CD4-positive, alpha-beta memory T cell (primary cell): ENCODE measurements at regions not wholly inside any gene's neighbourhood (a gene's known extent, or its start where the extent isn't known, plus 50 kb on each side); places are given as distances from the start of the nearest gene placed in this dataset.
A peak's percentile ranks its signal among the peaks of the same experiment; 100 is the strongest.
"Not testable (repeated sequence)": the region's sequence is repeated elsewhere in the genome, so short reads cannot be mapped to it uniquely, and the experiment has no call there.

Source experiments
- CTCF ChIA-PET: fragments of 350-600 bp; sonication (Branson Sonifier 250); formaldehyde crosslinking; loops from one replicate; lab custom pipeline; 2021; ENCODE audit warnings: inconsistent platforms; ENCODE audit not compliant: partially characterized antibody; lab: Charles Lee
- POLR2A ChIA-PET: fragments of 350-600 bp; sonication (Branson Sonifier 250); formaldehyde crosslinking; loops from one replicate; lab custom pipeline; 2021; ENCODE audit not compliant: partially characterized antibody; lab: Charles Lee
- DNase-seq, 5 donors: peaks; one replicate each; pipeline versions ENCODE4 v3.0.0 to v3.0.0-alpha.2; 2020 to 2022; ENCODE audit warnings: mixed read lengths in 1 of 5
- H3K27ac ChIP-seq: one replicate; pipeline ENCODE4 v1.7.0; 2013; ENCODE audit warnings: low read depth, low read length
- H3K27me3 ChIP-seq: 2 replicates; pipeline ENCODE4 v1.7.0; 2013; ENCODE audit warnings: mild to moderate bottlenecking, low read length, moderate library complexity; ENCODE audit not compliant: insufficient read depth
- H3K36me3 ChIP-seq: 2 replicates; pipeline ENCODE4 v1.7.0; 2013; ENCODE audit warnings: mild to moderate bottlenecking, low read length, moderate library complexity; ENCODE audit not compliant: insufficient read depth
- H3K4me1 ChIP-seq: 2 replicates; pipeline ENCODE4 v1.7.0; 2013; ENCODE audit warnings: mild to moderate bottlenecking, low read length, moderate library complexity; ENCODE audit not compliant: insufficient read depth
- H3K4me3 ChIP-seq, 2 donors: one replicate each; pipeline ENCODE4 v1.7.0; 2013; ENCODE audit warnings: low read length in 2 of 2, mild to moderate bottlenecking in 1 of 2
- H3K9me3 ChIP-seq, 2 donors: one replicate each; pipeline ENCODE4 v1.7.0; 2013; ENCODE audit warnings: low read length in 2 of 2, control low read depth in 1 of 2; ENCODE audit not compliant: control insufficient read depth in 1 of 2
- H3K27ac Mint-ChIP-seq, 7 donors: one replicate each; pipeline ENCODE4 v1.8.0; 2020 to 2021; ENCODE audit warnings: mixed read lengths in 7 of 7, mild to moderate bottlenecking in 6 of 7, inconsistent platforms in 3 of 7, moderate library complexity in 3 of 7
- H3K27me3 Mint-ChIP-seq, 2 donors: one replicate each; pipeline ENCODE4 v1.8.0; 2020 to 2021; ENCODE audit warnings: mixed read lengths in 2 of 2
- H3K36me3 Mint-ChIP-seq, 2 donors: one replicate each; pipeline ENCODE4 v1.8.0; 2020 to 2021; ENCODE audit warnings: mixed read lengths in 2 of 2, inconsistent platforms in 1 of 2, mild to moderate bottlenecking in 1 of 2
- H3K4me1 Mint-ChIP-seq, 4 donors: one replicate each; pipeline ENCODE4 v1.8.0; 2020 to 2021; ENCODE audit warnings: mixed read lengths in 4 of 4, mild to moderate bottlenecking in 1 of 4
- H3K4me3 Mint-ChIP-seq, 8 donors: one replicate each; pipeline ENCODE4 v1.8.0; 2020 to 2021; ENCODE audit warnings: mixed read lengths in 8 of 8, mild to moderate bottlenecking in 7 of 8, moderate library complexity in 6 of 8, inconsistent platforms in 3 of 8
- H3K9me3 Mint-ChIP-seq, 8 donors: one replicate each; pipeline ENCODE4 v1.8.0; 2020 to 2021; ENCODE audit warnings: mixed read lengths in 8 of 8, mild to moderate bottlenecking in 5 of 8, inconsistent platforms in 3 of 8, moderate library complexity in 1 of 8
- intact Hi-C: fragments of 100-400 bp; cut with micrococcal nuclease; formaldehyde crosslinking; loops from one replicate; pipeline ENCODE4 v1.15.1; 2023

- POLR2A ChIA-PET, result no interaction called here
- Histone ChIP-seq H3K36me3 (no peaks in the 10 kb centered on the region), H3K27me3 (no peaks in the 10 kb centered on the region), H3K27ac (no peak overlapping the region), H3K9me3 (no peaks in the 10 kb centered on the region), H3K4me1 (peaks cover 7% of the 10 kb centered on the region), H3K4me3 (no peak overlapping the region)
- Mint-ChIP-seq H3K4me1 (peaks cover 4 to 13% (median 6%) of the 10 kb centered on the region in 4 donors), H3K27me3 (peaks cover 2 to 3% of the 10 kb centered on the region in 2 donors), H3K27ac (no peak overlapping the region), H3K36me3 (no peaks in the 10 kb centered on the region), H3K9me3 (no peaks in the 10 kb centered on the region), H3K4me3 (no peak overlapping the region)
- intact Hi-C loops, result no loop called here
- CTCF ChIA-PET, result interaction anchor here (0.7 to 7.4 kb wide), 9 partner anchors 26 to 365 kb away, joined by 3 to 80 read pairs (median 4); no protein-coding TSS in a partner anchor
- no peak for DNase-seq
Measured at GRCh38 chr13:110820322-110820721, 94.5 kb downstream of the ANKRD10 start.

GRCh38 chr13:110821837-110822668 lies 92.8 kb downstream of the ANKRD10 start:
- H3K4me3 ChIP-seq, H3K4me1 ChIP-seq, H3K27me3 Mint-ChIP-seq, H3K27me3 ChIP-seq, H3K27ac ChIP-seq, H3K9me3 ChIP-seq, H3K36me3 Mint-ChIP-seq, intact Hi-C loops, H3K9me3 Mint-ChIP-seq, H3K36me3 ChIP-seq: not testable (repeated sequence)
- peaks cover 4 to 13% (median 6%) of the 10 kb centered on the region in 4 donors for H3K4me1 Mint-ChIP-seq
- ChIA-PET POLR2A (interaction anchor here (0.7 to 1.0 kb wide), 3 partner anchors 22 to 117 kb away, joined by 3 to 9 read pairs (median 3); no protein-coding TSS in a partner anchor), CTCF (interaction anchor here (0.7 to 2.6 kb wide), 8 partner anchors 87 to 366 kb away, joined by 3 to 11 read pairs (median 4); partner anchors contain the start of gene ANKRD10)
- DNase-seq, result peak in 1 of 5 donors; percentile 19
- peak overlapping the region in 5 of 7 donors; percentile 26 to 86 (median 37) for H3K27ac Mint-ChIP-seq
- H3K4me3 Mint-ChIP-seq, result peak overlapping the region in 7 of 8 donors; percentile 57 to 85 (median 74)

GRCh38 chr13:110822669-110822945 lies 92.3 kb downstream of the ANKRD10 start:
- ChIA-PET CTCF (interaction anchor here (0.6 to 2.6 kb wide), 6 partner anchors 84 to 229 kb away, joined by 3 to 11 read pairs (median 6); partner anchors contain the start of gene ANKRD10), POLR2A (interaction anchor here (0.9 to 1.0 kb wide), 2 partner anchors 108 to 117 kb away, joined by 3 to 9 read pairs; no protein-coding TSS in a partner anchor)
- peaks cover 7% of the 10 kb centered on the region for H3K4me1 ChIP-seq
- DNase-seq, result no peak
- no peak overlapping the region for H3K4me3 ChIP-seq
- H3K9me3 ChIP-seq, result no peaks in the 10 kb centered on the region
- Mint-ChIP-seq H3K27ac (no peak overlapping the region), H3K4me3 (peak overlapping the region in 7 of 8 donors; percentile 50 to 85 (median 74)), H3K27me3 (peaks cover 2 to 3% of the 10 kb centered on the region in 2 donors), H3K9me3 (no peaks in the 10 kb centered on the region), H3K36me3 (no peaks in the 10 kb centered on the region), H3K4me1 (peaks cover 4 to 13% (median 6%) of the 10 kb centered on the region in 4 donors)
- H3K36me3 ChIP-seq, result no peaks in the 10 kb centered on the region
- H3K27ac ChIP-seq, result no peak overlapping the region
- H3K27me3 ChIP-seq, result no peaks in the 10 kb centered on the region
- intact Hi-C loops, result no loop called here

GRCh38 chr13:110824702-110825300 lies 90.1 kb downstream of the ANKRD10 start:
- Mint-ChIP-seq H3K4me3 (no peak overlapping the region), H3K4me1 (peaks cover 0 to 8% (median 2%) of the 10 kb centered on the region in 4 donors), H3K27me3 (peaks cover 2 to 5% of the 10 kb centered on the region in 2 donors), H3K9me3 (peaks cover 0 to 2% (median 0%) of the 10 kb centered on the region in 8 donors), H3K27ac (no peak overlapping the region), H3K36me3 (no peaks in the 10 kb centered on the region)
- CTCF ChIA-PET, result interaction anchor here (1.0 kb wide), 1 partner anchor 231 kb away, joined by 3 read pairs; no protein-coding TSS in a partner anchor
- no peak for DNase-seq
- Histone ChIP-seq H3K27ac (no peak overlapping the region), H3K27me3 (no peaks in the 10 kb centered on the region), H3K4me1 (no peaks in the 10 kb centered on the region), H3K36me3 (no peaks in the 10 kb centered on the region), H3K4me3 (no peak overlapping the region), H3K9me3 (no peaks in the 10 kb centered on the region)
- POLR2A ChIA-PET, result no interaction called here
- intact Hi-C loops, result no loop called here

GRCh38 chr13:110825516-110825915 lies 89.4 kb downstream of the ANKRD10 start:
- Mint-ChIP-seq H3K36me3 (no peaks in the 10 kb centered on the region), H3K27me3 (peaks cover 4 to 7% of the 10 kb centered on the region in 2 donors), H3K4me3 (no peak overlapping the region), H3K4me1 (peaks cover 0 to 8% (median 2%) of the 10 kb centered on the region in 4 donors), H3K27ac (no peak overlapping the region), H3K9me3 (peaks cover 0 to 2% (median 0%) of the 10 kb centered on the region in 8 donors)
- H3K36me3 ChIP-seq, result no peaks in the 10 kb centered on the region
- intact Hi-C loops, result no loop called here
- H3K27me3 ChIP-seq, result no peaks in the 10 kb centered on the region
- no peak for DNase-seq
- CTCF ChIA-PET, result interaction anchor here (0.9 to 1.0 kb wide), 2 partner anchors 141 to 232 kb away, joined by 3 read pairs; no protein-coding TSS in a partner anchor
- POLR2A ChIA-PET, result no interaction called here
- H3K9me3 ChIP-seq, result no peaks in the 10 kb centered on the region
- no peak overlapping the region for H3K27ac ChIP-seq
- H3K4me1 ChIP-seq, result no peaks in the 10 kb centered on the region
- no peak overlapping the region for H3K4me3 ChIP-seq

- DNase-seq, result no peak
- H3K36me3 Mint-ChIP-seq, result no peaks in the 10 kb centered on the region
- intact Hi-C loops, result no loop called here
- Histone ChIP-seq H3K36me3 (no peaks in the 10 kb centered on the region), H3K27ac (no peak overlapping the region), H3K4me1 (no peaks in the 10 kb centered on the region), H3K4me3 (no peak overlapping the region), H3K27me3 (no peaks in the 10 kb centered on the region), H3K9me3 (no peaks in the 10 kb centered on the region)
- POLR2A ChIA-PET, result no interaction called here
- H3K4me3 Mint-ChIP-seq, result no peak overlapping the region
- H3K9me3 Mint-ChIP-seq, result peaks cover 0 to 2% (median 0%) of the 10 kb centered on the region in 8 donors
- CTCF ChIA-PET, result interaction anchor here (0.9 kb wide), 1 partner anchor 142 kb away, joined by 3 read pairs; no protein-coding TSS in a partner anchor
- no peak overlapping the region for H3K27ac Mint-ChIP-seq
- peaks cover 0 to 8% (median 2%) of the 10 kb centered on the region in 4 donors for H3K4me1 Mint-ChIP-seq
- H3K27me3 Mint-ChIP-seq, result peaks cover 4 to 10% of the 10 kb centered on the region in 2 donors
Measured at GRCh38 chr13:110826101-110826500, 88.8 kb downstream of the ANKRD10 start.
